ENCODE measurements at regions not wholly inside any gene's neighbourhood (a gene's known extent, or its start where the extent isn't known, plus 50 kb on each side); places are given as distances from the start of the nearest gene placed in this dataset.

DNA sequence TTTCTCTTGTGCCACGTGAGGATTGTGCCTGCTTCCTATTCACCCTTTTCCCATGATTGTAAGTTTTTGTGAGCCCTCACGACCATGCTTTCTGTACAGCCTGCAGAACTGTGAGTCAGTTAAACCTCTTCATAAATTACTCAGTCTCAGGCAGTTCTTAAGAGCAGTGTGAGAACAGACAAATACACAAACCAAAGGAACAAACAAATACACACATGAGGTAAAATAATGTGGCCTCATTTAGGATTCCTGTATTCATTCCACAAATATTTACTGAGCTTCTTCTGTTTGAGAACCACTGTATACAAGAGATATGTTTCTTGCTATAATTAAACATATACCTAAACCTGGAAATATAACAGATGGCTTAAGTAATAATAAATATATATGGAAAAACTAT is 760.3 kb downstream of the CDH9 start:
- TF ChIP-seq POLR2A (IDR thresholded peaks at IDR 0.05), result no peak
- TF ChIP-seq, protein P1, sequence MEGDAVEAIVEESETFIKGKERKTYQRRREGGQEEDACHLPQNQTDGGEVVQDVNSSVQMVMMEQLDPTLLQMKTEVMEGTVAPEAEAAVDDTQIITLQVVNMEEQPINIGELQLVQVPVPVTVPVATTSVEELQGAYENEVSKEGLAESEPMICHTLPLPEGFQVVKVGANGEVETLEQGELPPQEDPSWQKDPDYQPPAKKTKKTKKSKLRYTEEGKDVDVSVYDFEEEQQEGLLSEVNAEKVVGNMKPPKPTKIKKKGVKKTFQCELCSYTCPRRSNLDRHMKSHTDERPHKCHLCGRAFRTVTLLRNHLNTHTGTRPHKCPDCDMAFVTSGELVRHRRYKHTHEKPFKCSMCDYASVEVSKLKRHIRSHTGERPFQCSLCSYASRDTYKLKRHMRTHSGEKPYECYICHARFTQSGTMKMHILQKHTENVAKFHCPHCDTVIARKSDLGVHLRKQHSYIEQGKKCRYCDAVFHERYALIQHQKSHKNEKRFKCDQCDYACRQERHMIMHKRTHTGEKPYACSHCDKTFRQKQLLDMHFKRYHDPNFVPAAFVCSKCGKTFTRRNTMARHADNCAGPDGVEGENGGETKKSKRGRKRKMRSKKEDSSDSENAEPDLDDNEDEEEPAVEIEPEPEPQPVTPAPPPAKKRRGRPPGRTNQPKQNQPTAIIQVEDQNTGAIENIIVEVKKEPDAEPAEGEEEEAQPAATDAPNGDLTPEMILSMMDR (IDR thresholded peaks at IDR 0.05 in 4 of 5, conservative IDR thresholded peaks at IDR 0.05 in 1 of 5), result no peak

Data from gastrocnemius medialis (tissue), 4 donors.